Stomach (tissue), 8 donors: ENCODE measurements at regions not wholly inside any gene's neighbourhood (a gene's known extent, or its start where the extent isn't known, plus 50 kb on each side); places are given as distances from the start of the nearest gene placed in this dataset.
"Not testable (repeated sequence)": the region's sequence is repeated elsewhere in the genome, so short reads cannot be mapped to it uniquely, and the experiment has no call there.

Experiments used
- DNase-seq, 2 donors: peaks; one replicate each; pipeline versions ENCODE4 v3.0.0 to v3.0.0-alpha.2; 2013 to 2019
- H3K27ac ChIP-seq, 5 donors: fragments of 200-600 bp in 4 of 5; sonication (generic) in 4 of 5; one replicate each; pipeline ENCODE4 v1.5.1; 2013 to 2019; ENCODE audit warnings: mild to moderate bottlenecking in 1 of 5, moderate library complexity in 1 of 5
- H3K27me3 ChIP-seq, 3 donors: fragments of 200-600 bp; sonication (generic); one replicate each; pipeline ENCODE4 v1.5.1; 2017 to 2019; ENCODE audit warnings: mixed run types in 1 of 3
- H3K36me3 ChIP-seq, 4 donors: fragments of 200-600 bp; sonication (generic); 1 replicate in 3 of 4; 2 replicates in 1 of 4; pipeline ENCODE4 v1.5.1; 2016 to 2019
- H3K4me1 ChIP-seq, 4 donors: fragments of 200-600 bp; sonication (generic); one replicate each; pipeline ENCODE4 v1.5.1; 2016 to 2019
- H3K4me3 ChIP-seq, 4 donors: fragments of 200-600 bp; sonication (generic) in 3 of 4; one replicate each; pipeline ENCODE4 v1.5.1; 2016 to 2019; ENCODE audit warnings: mild to moderate bottlenecking in 1 of 4
- H3K9me3 ChIP-seq, 4 donors: fragments of 200-600 bp; sonication (generic); one replicate each; pipeline ENCODE4 v1.5.1; 2016 to 2019
- CTCF ChIP-seq, 7 experiments: fragments of 450-650 bp in 4 of 7; fragments of 200-600 bp in 3 of 7; sonication (generic) in 3 of 7; IDR thresholded peaks; one replicate each; pipeline ENCODE4 v1.5.1; 2016 to 2019; ENCODE audit warnings: antibody characterized with exemption in 7 of 7, control low read depth in 2 of 7, mild to moderate bottlenecking in 1 of 7
- EP300 ChIP-seq: sonication (generic); formaldehyde crosslinking; IDR thresholded peaks from one replicate; pipeline ENCODE4 v1.6.1; 2017; ENCODE audit warnings: antibody characterized with exemption
- POLR2A ChIP-seq, 4 donors: fragments of 450-650 bp; IDR thresholded peaks; one replicate each; pipeline ENCODE4 v1.6.1; 2016; ENCODE audit warnings: antibody characterized with exemption in 4 of 4, control low read depth in 2 of 4, mild to moderate bottlenecking in 1 of 4, moderate library complexity in 1 of 4
- POLR2AphosphoS5 ChIP-seq, 3 donors: sonication (generic); formaldehyde crosslinking; IDR thresholded peaks; one replicate each; pipeline ENCODE4 v1.6.1; 2016; ENCODE audit warnings: antibody characterized with exemption in 3 of 3
- WGBS, 5 donors: extraction: QIAGEN DNeasy Blood & Tissue Kit in 3 of 5; methylation state at CpG; one replicate each; pipeline versions ENCODE4 v1.1.5 to v1.1.7; 2013 to 2018; 5-methylcytosine and 5-hydroxymethylcytosine counted together
- intact Hi-C: fragments of 100-400 bp; cut with DNase I; formaldehyde crosslinking; loops from one replicate; pipeline ENCODE4 v1.15.1; 2023; ENCODE audit warnings: low total_unique reads
- donor health status: healthy with polysubstance abuse.
- donor health status: Bipolar disorder and iron deficiency.
- donor health status: healthy.

GRCh38 chr7:45435846-45436245 lies 138.3 kb upstream of the ADCY1 start:
- no peaks in the 10 kb centered on the region for H3K27me3 ChIP-seq
- no peak for DNase-seq
- intact Hi-C loops, result no loop called here
- peaks cover 0 to 6% (median 2%) of the 10 kb centered on the region in 4 donors for H3K9me3 ChIP-seq
- H3K27ac ChIP-seq, result no peak overlapping the region
- H3K4me1 ChIP-seq, result no peaks in the 10 kb centered on the region
- H3K4me3 ChIP-seq, result no peak overlapping the region
- no peak for TF ChIP-seq POLR2A (IDR thresholded peaks at IDR 0.05)
- TF ChIP-seq CTCF (IDR thresholded peaks at IDR 0.05), result no peak
- 48 to 90% (median 79%) methylated on average over 1 of the region's 1 CpG for WGBS, 5 donors
- H3K36me3 ChIP-seq, result no peaks in the 10 kb centered on the region

- WGBS, 5 donors, result 85 to 92% (median 88%) methylated on average over 1 of the region's 1 CpG
- H3K27ac ChIP-seq, result not testable (repeated sequence)
Measured at GRCh38 chr7:45440776-45441175, 133.4 kb upstream of the ADCY1 start.

GRCh38 chr7:45443263-45443662 lies 130.9 kb upstream of the ADCY1 start:
- no peak overlapping the region for H3K27ac ChIP-seq
- intact Hi-C loops, result no loop called here
- H3K9me3 ChIP-seq, result peaks cover 0 to 6% (median 2%) of the 10 kb centered on the region in 4 donors
- no peaks in the 10 kb centered on the region for H3K36me3 ChIP-seq
- WGBS, 5 donors, result 56 to 86% (median 74%) methylated on average over 1 of the region's 1 CpG
- H3K4me1 ChIP-seq, result no peaks in the 10 kb centered on the region
- TF ChIP-seq POLR2AphosphoS5 (IDR thresholded peaks at IDR 0.05) (no peak), EP300 (no peak)
- H3K27me3 ChIP-seq, result no peaks in the 10 kb centered on the region
- H3K4me3 ChIP-seq, result no peak overlapping the region
- DNase-seq, result no peak

More at GRCh38 chr7:45440776-45441175, 133.4 kb upstream of the ADCY1 start:
- DNase-seq, H3K9me3 ChIP-seq, H3K4me1 ChIP-seq, H3K36me3 ChIP-seq, H3K27me3 ChIP-seq, intact Hi-C loops, H3K4me3 ChIP-seq: not testable (repeated sequence)

GRCh38 chr7:45446195-45446944 lies 127.8 kb upstream of the ADCY1 start:
- whole genome bisulfite sequencing, 5 donors, result 75 to 84% (median 78%) methylated on average over 2 of the region's 2 CpGs
- no peaks in the 10 kb centered on the region for H3K4me1 ChIP-seq
- intact Hi-C loops, result no loop called here
- TF ChIP-seq CTCF (IDR thresholded peaks at IDR 0.05) (no peak), POLR2A (IDR thresholded peaks at IDR 0.05) (no peak), POLR2AphosphoS5 (IDR thresholded peaks at IDR 0.05) (no peak), EP300 (no peak)
- no peaks in the 10 kb centered on the region for H3K27me3 ChIP-seq
- no peak overlapping the region for H3K4me3 ChIP-seq
- H3K27ac ChIP-seq, result no peak overlapping the region
- no peaks in the 10 kb centered on the region for H3K9me3 ChIP-seq
- H3K36me3 ChIP-seq, result no peaks in the 10 kb centered on the region
- DNase-seq, result no peak

- 77 to 89% (median 88%) methylated on average over 1 of the region's 1 CpG for WGBS, 5 donors
- intact Hi-C loops, result no loop called here
- Histone ChIP-seq H3K4me3 (no peak overlapping the region), H3K36me3 (no peaks in the 10 kb centered on the region), H3K9me3 (no peaks in the 10 kb centered on the region), H3K27me3 (no peaks in the 10 kb centered on the region), H3K4me1 (no peaks in the 10 kb centered on the region), H3K27ac (no peak overlapping the region)
- TF ChIP-seq CTCF (IDR thresholded peaks at IDR 0.05), result no peak
- no peak for TF ChIP-seq POLR2A (IDR thresholded peaks at IDR 0.05)
- no peak for TF ChIP-seq EP300
- no peak for TF ChIP-seq POLR2AphosphoS5 (IDR thresholded peaks at IDR 0.05)
- DNase-seq, result no peak
Measured at GRCh38 chr7:45447296-45447695, 126.9 kb upstream of the ADCY1 start.
